ENCODE measurements at regions not wholly inside any gene's neighbourhood (a gene's known extent, or its start where the extent isn't known, plus 50 kb on each side); places are given as distances from the start of the nearest gene placed in this dataset.
"Not testable (repeated sequence)": the region's sequence is repeated elsewhere in the genome, so short reads cannot be mapped to it uniquely, and the experiment has no call there.

- DNase-seq (ENCODE audit: low read depth) = no peak
- H3K4me3 ChIP-seq (ENCODE audit: low read depth, low read length) = no peak overlapping the region
- no peak for TF ChIP-seq CTCF (IDR thresholded peaks at IDR 0.05; ENCODE audit: control insufficient read depth, extremely low read depth, insufficient read depth)
These were observed 275.5 kb downstream of the KCNJ3 start for GRCh38 chr2:154974041-154974440.

- no peak for TF ChIP-seq CTCF (IDR thresholded peaks at IDR 0.05; ENCODE audit: control insufficient read depth, extremely low read depth, insufficient read depth)
- H3K4me3 ChIP-seq (ENCODE audit: low read depth, low read length) = no peak overlapping the region
- no peak for DNase-seq (ENCODE audit: low read depth)
These were observed 265.0 kb downstream of the KCNJ3 start for GRCh38 chr2:154963511-154963910.

GRCh38 chr2:154961676-154962075 is 263.2 kb downstream of the KCNJ3 start:
- DNase-seq (ENCODE audit: low read depth) = no peak
- TF ChIP-seq CTCF (IDR thresholded peaks at IDR 0.05; ENCODE audit: control insufficient read depth, extremely low read depth, insufficient read depth) = no peak
- H3K4me3 ChIP-seq (ENCODE audit: low read depth, low read length) = no peak overlapping the region

GRCh38 chr2:154960802-154961583 is 262.5 kb downstream of the KCNJ3 start:
- no peak overlapping the region for H3K4me3 ChIP-seq (ENCODE audit: low read depth, low read length)
- DNase-seq (ENCODE audit: low read depth) = no peak
- TF ChIP-seq CTCF (IDR thresholded peaks at IDR 0.05; ENCODE audit: control insufficient read depth, extremely low read depth, insufficient read depth) = no peak

GRCh38 chr2:154952346-154952980 is 254.0 kb downstream of the KCNJ3 start:
- no peak for TF ChIP-seq CTCF (IDR thresholded peaks at IDR 0.05; ENCODE audit: control insufficient read depth, extremely low read depth, insufficient read depth)
- no peak for DNase-seq (ENCODE audit: low read depth)
- H3K4me3 ChIP-seq (ENCODE audit: low read depth, low read length) = no peak overlapping the region

- DNase-seq (ENCODE audit: low read depth); H3K4me3 ChIP-seq (ENCODE audit: low read depth, low read length): not testable (repeated sequence)
These were observed 248.9 kb downstream of the KCNJ3 start for GRCh38 chr2:154947416-154947815.

GRCh38 chr2:154945984-154946383 is 247.5 kb downstream of the KCNJ3 start:
- no peak overlapping the region for H3K4me3 ChIP-seq (ENCODE audit: low read depth, low read length)
- DNase-seq (ENCODE audit: low read depth) = no peak
- no peak for TF ChIP-seq CTCF (IDR thresholded peaks at IDR 0.05; ENCODE audit: control insufficient read depth, extremely low read depth, insufficient read depth)

Data from LNCaP clone FGC (cell line).